LNCAP (cell line): ENCODE measurements at regions not wholly inside any gene's neighbourhood (a gene's known extent, or its start where the extent isn't known, plus 50 kb on each side); places are given as distances from the start of the nearest gene placed in this dataset.

ENCODE experiments used
- TF ChIP-seq, protein P1 (sequence below): fragments of 450-650 bp; IDR thresholded peaks from 2 replicates; pipeline ENCODE4 v1.5.1; 2017; ENCODE audit warnings: mild to moderate bottlenecking

GRCh38 chrX:96540111-96540631, 144.5 kb upstream of the DIAPH2 start:
- TF ChIP-seq, protein P1, sequence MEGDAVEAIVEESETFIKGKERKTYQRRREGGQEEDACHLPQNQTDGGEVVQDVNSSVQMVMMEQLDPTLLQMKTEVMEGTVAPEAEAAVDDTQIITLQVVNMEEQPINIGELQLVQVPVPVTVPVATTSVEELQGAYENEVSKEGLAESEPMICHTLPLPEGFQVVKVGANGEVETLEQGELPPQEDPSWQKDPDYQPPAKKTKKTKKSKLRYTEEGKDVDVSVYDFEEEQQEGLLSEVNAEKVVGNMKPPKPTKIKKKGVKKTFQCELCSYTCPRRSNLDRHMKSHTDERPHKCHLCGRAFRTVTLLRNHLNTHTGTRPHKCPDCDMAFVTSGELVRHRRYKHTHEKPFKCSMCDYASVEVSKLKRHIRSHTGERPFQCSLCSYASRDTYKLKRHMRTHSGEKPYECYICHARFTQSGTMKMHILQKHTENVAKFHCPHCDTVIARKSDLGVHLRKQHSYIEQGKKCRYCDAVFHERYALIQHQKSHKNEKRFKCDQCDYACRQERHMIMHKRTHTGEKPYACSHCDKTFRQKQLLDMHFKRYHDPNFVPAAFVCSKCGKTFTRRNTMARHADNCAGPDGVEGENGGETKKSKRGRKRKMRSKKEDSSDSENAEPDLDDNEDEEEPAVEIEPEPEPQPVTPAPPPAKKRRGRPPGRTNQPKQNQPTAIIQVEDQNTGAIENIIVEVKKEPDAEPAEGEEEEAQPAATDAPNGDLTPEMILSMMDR: no peak

DNA sequence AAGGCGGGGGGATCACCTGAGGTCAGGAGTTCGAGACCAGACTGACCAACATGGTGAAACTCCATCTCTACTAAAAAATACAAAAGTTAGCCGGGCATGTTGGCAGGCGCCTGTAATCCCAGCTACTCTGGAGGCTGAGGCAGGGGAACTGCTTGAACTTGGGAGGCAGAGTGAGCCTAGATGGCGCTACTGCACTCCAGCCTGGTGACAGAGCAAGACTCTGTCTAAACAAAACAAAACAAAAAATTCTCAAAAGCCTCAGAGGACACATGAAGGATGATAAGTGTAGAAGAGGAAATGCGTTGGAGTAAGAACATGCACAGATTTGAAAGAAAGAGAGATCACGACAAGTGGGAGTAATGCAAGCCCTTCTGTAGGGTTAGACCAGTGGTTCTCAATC, 138.4 kb upstream of the DIAPH2 start:
- TF ChIP-seq, protein P1: peak; percentile 34; the same call in 1 of the 2 replicates

GRCh38 chrX:96551322-96551872, 133.2 kb upstream of the DIAPH2 start:
- TF ChIP-seq, protein P1: no peak

DNA sequence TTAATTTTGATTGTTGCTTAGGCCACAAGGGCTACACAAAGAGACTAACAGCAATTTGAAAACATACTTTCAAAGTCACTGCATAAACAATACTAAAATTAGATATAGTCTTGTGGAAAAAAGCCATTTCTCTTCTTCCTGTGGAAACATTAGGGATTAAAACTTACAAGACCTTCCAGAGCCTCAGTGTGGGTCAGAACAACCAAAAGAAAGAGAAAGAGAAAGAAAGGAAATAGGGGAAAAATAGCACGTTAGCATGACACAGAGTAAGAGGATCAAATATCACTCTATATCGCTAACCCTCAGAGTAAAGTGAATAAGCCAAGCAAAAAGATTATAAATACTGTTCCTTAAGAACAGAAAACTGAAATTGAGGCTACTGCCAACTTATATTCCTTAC, 127.8 kb upstream of the DIAPH2 start:
- TF ChIP-seq, protein P1: no peak

- TF ChIP-seq, protein P1: no peak
Measured at GRCh38 chrX:96563646-96564045, 121.0 kb upstream of the DIAPH2 start.

DNA sequence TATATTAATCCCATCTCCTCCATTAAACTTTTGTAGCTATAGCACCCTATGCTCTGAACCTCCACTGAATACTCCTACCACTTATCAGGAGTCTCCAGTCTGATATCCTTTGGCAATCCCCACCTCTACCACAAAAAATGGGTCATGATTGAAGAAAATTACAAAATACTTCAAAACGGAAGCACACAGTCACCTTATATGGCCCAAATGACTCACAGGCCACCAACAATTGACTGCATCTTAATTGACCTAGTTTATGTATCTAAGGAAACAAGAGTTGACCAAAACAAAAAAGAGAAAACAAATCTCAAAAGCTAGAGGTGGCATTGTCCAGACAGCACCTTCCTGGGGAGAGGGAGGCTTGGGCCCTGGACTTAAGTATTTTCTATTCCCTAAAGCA, 120.0 kb upstream of the DIAPH2 start:
- TF ChIP-seq, protein P1: no peak

- TF ChIP-seq, protein P1: no peak
Measured at GRCh38 chrX:96566878-96567277, 117.8 kb upstream of the DIAPH2 start.

DNA sequence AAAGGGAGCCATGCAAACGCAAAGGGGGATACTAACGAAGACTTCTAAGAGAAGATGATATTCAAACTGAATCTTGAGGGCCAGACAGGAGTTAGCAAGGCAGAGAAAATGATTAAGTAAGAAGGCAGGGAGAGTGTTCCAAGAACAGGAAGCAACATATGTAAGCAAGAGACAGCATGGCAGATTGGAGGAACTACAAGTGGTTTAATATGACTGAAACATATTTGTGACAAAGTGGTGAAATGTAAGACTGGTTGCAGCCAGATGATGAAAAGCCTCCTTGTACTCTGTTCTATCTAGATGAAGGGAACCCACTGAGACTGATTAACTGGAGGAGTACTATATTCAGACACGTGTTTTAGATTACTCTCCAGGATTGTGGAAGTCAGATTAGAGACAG, 116.6 kb upstream of the DIAPH2 start:
- TF ChIP-seq, protein P1: no peak
